HG03565 (cell line): ENCODE measurements at regions not wholly inside any gene's neighbourhood (a gene's known extent, or its start where the extent isn't known, plus 50 kb on each side); places are given as distances from the start of the nearest gene placed in this dataset.

Source experiments
- ATAC-seq: cut with Tn5 transposase; IDR thresholded peaks from one replicate; pipeline ENCODE4 v1.9.1; 2021; ENCODE audit warnings: mild to moderate bottlenecking, moderate library complexity; ENCODE audit not compliant: unreplicated experiment

DNA sequence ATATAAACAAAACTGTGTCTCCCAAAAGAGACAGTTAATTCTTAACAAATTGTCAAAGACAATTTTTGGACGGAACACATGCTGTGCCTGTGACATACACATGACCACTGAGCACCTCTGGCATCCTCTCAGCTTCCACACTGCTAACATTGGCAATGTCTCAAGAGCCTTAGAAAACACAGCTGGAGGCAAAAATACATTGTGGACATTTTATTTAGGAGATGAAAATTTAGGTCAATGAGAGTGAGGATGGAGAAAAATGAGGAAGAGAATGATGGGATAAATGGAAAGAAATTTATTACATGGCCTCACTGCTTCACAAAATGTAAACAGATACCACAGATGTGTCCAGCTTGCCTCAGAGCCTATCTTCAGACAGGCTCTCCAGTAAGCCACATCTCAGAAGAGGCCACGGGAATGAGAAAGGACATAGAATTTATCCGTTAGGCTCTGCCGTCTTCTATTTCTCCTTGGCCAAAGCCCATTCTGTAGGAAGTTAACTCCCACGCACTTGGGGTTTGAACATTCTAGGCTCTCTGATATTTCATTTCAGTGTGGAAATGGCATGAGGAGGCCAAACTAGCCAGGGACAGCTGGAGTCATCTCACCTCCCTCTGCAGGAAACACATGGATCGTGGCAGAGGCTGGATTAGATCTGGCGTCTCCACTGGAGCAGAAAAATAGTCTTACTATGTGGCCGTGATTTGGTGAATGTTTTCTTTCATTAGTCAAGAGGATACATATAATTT lies 519.4 kb upstream of the DSEL start:
- no peak for ATAC-seq

- no peak for ATAC-seq
Observed at GRCh38 chr18:68034296-68034695, 517.8 kb upstream of the DSEL start.

DNA sequence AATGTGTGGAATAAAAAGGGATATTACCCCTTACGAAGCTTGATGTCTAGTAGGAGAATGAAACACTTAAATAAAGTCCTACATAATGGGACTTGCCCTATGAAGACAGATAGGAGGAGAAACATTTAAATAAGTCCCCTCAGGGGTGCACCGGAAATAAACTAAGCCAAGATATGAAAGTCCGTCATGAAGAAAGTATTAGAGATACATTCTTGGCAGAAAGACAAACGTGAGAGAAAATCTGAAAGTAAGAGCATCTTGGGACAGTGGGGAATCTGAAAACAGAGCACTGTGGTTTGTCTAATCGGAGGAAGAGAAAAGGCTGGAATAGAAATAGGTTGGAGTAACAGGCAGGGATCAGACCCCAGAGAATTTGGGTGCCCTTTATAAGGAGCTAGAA lies 516.9 kb upstream of the DSEL start:
- no peak for ATAC-seq

- no peak for ATAC-seq
Observed at GRCh38 chr18:68024716-68025115, 508.2 kb upstream of the DSEL start.

DNA sequence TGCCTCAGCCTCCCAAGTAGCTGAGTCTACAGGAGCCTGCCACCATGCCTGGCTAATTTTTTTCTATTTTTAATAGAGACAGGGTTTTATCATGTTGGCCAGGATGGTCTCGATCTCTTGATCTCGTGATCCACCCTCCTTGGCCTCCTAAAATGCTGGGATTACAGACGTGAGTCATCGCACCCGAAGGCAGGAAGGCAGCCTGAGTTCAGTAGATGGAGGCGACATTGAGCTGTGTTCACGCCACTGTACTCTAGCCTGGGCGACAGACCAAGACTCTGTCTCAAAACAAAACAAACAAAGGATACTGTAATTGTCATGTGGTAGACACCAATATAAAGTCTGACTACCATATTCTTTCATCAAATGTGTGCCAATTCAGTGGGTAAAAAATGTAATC lies 500.9 kb upstream of the DSEL start:
- ATAC-seq: no peak

- no peak for ATAC-seq
Observed at GRCh38 chr18:67997496-67997895, 481.0 kb upstream of the DSEL start.

DNA sequence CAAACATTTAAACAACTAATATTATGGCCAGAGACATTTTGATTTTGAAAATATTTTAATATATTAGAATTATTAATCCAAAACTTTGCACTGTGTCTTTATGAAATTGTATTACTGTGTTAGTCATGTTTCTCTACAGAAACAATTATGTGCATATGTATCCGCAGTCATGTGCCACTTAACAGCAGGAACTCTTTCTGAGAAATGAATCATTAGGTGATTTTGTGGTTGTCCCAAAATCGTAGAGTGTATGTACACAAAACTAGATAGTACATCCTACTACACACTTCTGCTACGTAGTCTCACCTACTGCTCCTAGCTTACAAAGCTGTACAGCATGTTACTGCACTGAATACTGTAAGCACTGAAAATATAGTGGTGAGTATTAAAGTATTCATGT lies 479.2 kb upstream of the DSEL start:
- no peak for ATAC-seq

GRCh38 chr18:67980241-67980640 lies 463.7 kb upstream of the DSEL start:
- no peak for ATAC-seq

GRCh38 chr18:67977067-67977616 lies 460.6 kb upstream of the DSEL start:
- ATAC-seq: no peak

DNA sequence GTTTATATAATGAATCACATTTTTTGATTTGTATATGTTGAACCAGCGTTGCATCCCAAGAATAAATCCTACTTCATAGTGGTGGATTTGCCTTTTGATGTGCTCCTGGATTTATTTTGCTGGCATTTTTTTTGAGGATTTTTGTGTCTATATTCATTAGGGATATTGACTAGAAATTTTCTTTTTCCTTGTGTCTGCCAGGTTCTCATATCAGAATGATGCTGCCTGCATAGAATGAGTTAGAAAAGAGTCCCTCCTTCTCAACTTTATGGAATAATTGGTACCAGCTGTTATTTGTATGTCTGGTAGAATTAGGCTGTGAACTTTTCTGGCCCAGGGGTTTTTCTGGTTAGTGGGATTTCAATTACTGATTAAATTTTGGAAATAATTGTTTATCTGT lies 457.4 kb upstream of the DSEL start:
- ATAC-seq: no peak

GRCh38 chr18:67969458-67969857 lies 452.9 kb upstream of the DSEL start:
- ATAC-seq: no peak

- no peak for ATAC-seq
Observed at GRCh38 chr18:67966224-67966623, 449.7 kb upstream of the DSEL start.

- ATAC-seq: no peak
Observed at GRCh38 chr18:67964462-67964861, 447.9 kb upstream of the DSEL start.

- ATAC-seq: no peak
Observed at GRCh38 chr18:67961701-67962440, 445.4 kb upstream of the DSEL start.

DNA sequence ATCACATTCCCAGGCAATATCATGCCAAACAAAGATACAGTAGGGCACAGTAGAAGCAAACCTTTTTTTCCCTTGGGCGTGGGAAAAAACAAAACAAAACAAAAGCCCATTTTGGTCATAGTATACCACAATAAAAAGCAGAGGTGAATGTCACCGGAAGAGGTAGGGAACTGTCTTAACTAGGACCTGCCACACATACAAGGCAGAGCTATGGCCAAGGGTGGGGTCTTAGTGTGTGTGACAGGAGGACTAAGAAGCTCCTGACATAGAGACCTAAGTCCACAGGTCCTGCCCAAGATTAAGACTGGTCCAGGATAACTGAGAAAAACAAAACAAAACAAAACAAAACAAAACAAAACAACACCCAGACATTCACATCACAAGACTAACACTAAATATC lies 441.2 kb upstream of the DSEL start:
- ATAC-seq: no peak

DNA sequence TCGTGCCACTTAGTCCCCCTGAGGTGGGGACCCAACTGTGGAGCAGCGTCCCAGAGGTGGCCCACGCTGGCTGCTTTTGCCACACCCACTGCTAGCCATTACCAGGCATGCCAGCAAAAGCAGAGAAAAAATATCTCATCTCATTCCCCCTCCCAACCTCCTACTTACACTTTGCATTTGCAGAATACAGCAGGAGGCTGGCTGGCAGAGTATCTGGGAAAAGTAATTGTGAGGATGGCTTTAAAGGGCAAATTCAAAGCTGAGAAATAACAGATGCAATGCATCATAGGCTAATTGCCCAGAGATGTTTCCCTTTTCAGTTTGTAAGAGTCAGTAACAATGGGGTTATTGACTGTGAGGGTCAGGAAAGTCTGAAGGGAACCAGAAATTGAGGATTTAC lies 438.1 kb upstream of the DSEL start:
- no peak for ATAC-seq

DNA sequence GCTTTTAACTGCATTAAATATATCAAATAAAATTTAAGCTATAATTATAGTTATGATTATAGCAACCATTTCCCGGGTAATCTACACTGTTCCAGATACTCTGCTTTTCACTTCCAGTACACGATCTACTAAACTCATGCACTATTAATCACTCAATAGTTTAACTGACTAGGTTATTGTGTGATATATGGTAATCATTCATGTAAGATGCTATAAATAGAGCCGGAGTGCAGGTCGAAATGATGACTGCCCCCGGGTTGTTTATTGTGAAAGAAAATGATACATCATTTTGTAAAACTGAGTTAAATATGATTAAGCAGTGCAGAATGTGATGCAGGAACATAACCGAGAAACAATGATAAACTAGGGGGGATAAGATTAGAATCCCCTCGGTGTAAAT lies 434.6 kb upstream of the DSEL start:
- no peak for ATAC-seq

- ATAC-seq: no peak
Observed at GRCh38 chr18:67938660-67939059, 422.1 kb upstream of the DSEL start.

DNA sequence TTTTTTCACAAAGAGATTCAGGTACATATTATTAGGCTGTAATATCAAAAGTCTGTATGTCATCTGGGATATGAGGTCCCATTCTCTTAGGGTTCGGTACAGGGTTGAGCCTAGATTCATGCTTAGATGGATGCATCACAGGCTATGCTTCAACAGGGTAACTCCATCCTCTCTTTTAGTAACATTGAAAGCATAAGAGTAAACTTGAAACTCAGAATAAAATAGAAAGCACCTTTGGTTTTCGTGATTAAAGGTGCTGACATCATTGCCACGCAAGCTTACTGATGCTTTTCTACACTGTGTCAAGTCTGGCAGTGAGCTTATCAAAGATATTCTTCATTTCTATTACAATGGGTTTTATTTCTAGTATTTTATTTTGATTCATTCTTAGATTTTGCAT lies 419.1 kb upstream of the DSEL start:
- ATAC-seq: peak; percentile 64

DNA sequence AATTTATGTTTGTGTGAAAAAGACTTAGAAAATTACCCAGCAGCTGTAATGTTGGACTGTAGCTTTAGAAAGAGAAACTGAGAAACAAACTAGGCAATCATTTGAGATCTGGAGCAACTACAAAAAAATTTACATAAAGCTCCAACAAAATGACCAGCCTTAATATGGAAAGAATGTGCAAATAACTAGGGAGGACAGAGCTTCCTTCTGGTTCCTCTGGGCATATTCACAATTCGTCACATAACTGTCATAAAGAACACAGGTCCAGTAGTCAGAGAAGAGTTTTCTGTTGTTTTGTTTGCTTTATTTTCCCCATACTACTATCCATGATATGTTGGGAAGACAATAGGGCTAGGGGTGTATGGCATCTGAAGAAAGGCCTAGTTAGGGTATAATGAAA lies 416.8 kb upstream of the DSEL start:
- ATAC-seq: no peak

DNA sequence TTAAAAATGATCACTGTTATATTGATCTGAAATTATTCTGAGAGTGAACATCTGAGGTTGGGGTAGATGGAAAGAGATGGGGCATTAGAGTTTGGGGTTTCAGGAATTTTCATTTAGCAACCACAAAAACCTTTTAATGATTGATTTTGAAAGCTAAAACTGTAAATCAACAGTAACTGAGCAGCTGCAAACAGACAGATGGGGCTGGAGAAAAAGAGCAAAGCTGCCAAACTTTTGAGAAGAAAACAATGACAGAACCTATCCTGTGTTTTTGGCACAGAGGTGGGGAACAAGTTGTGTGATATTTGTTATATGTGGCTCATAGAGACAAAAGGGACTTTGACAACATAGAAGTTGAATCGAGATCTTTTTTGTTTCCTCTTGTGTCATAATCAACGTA lies 415.8 kb upstream of the DSEL start:
- no peak for ATAC-seq
